Upper lobe of left lung (tissue), 6 donors: ENCODE measurements at regions not wholly inside any gene's neighbourhood (a gene's known extent, or its start where the extent isn't known, plus 50 kb on each side); places are given as distances from the start of the nearest gene placed in this dataset.

ENCODE experiments used
- ATAC-seq, 2 donors: fragments of 200-7000 bp; cut with Tn5 transposase; one replicate each; pipeline ENCODE4 v1.9.1; 2022; ENCODE audit warnings: mild to moderate bottlenecking in 2 of 2, moderate library complexity in 2 of 2; ENCODE audit not compliant: low FRiP score in 2 of 2
- DNase-seq, 2 donors: peaks; one replicate each; pipeline ENCODE4 v3.0.0-alpha.2; 2019 to 2020
- H3K27ac ChIP-seq, 4 donors: fragments of 200-600 bp; sonication (generic); one replicate each; pipeline ENCODE4 v1.5.1; 2016 to 2019
- H3K27me3 ChIP-seq, 4 donors: fragments of 200-600 bp; sonication (generic); one replicate each; pipeline ENCODE4 v1.5.1; 2017 to 2019
- H3K36me3 ChIP-seq, 4 donors: fragments of 200-600 bp; sonication (generic); one replicate each; pipeline ENCODE4 v1.5.1; 2016 to 2019
- H3K4me1 ChIP-seq, 4 donors: fragments of 200-600 bp; sonication (generic); one replicate each; pipeline ENCODE4 v1.5.1; 2018 to 2019
- H3K4me3 ChIP-seq, 4 donors: fragments of 200-600 bp; sonication (generic); one replicate each; pipeline ENCODE4 v1.5.1; 2017 to 2019; ENCODE audit warnings: mild to moderate bottlenecking in 2 of 4, moderate library complexity in 1 of 4
- H3K9me3 ChIP-seq, 4 donors: fragments of 200-600 bp; sonication (generic); one replicate each; pipeline ENCODE4 v1.5.1; 2018 to 2019
- CTCF ChIP-seq, 6 experiments: fragments of 450-650 bp in 4 of 6; fragments of 200-600 bp in 2 of 6; sonication (generic) in 2 of 6; IDR thresholded peaks; one replicate each; pipeline ENCODE4 v1.5.1; 2016 to 2019; ENCODE audit warnings: antibody characterized with exemption in 6 of 6
- EP300 ChIP-seq, 4 donors: sonication (generic); formaldehyde crosslinking; IDR thresholded peaks; one replicate each; pipeline ENCODE4 v1.5.1; 2017; ENCODE audit warnings: antibody characterized with exemption in 4 of 4, control low read depth in 2 of 4
- POLR2A ChIP-seq, 4 donors: fragments of 450-650 bp; IDR thresholded peaks; one replicate each; pipeline ENCODE4 v1.5.1; 2016 to 2017; ENCODE audit warnings: antibody characterized with exemption in 4 of 4, mild to moderate bottlenecking in 2 of 4
- POLR2AphosphoS5 ChIP-seq, 2 donors: sonication (generic); formaldehyde crosslinking; IDR thresholded peaks; one replicate each; pipeline ENCODE4 v1.5.1; 2017; ENCODE audit warnings: antibody characterized with exemption in 2 of 2
- WGBS, 2 donors: methylation state at CpG; one replicate each; pipeline ENCODE4 v1.1.5; 2017 to 2018; 5-methylcytosine and 5-hydroxymethylcytosine counted together
- donor health status: DM: no; HTN: no; CAD: no; lungs with moderate emphysema.
- donor health status: DM: no; HTN: yes; CAD: no; lungs with severe emphysema.

- no peak for TF ChIP-seq EP300 (IDR thresholded peaks at IDR 0.05)
- TF ChIP-seq CTCF (IDR thresholded peaks at IDR 0.05): no peak
- no peaks in the 10 kb centered on the region for H3K9me3 ChIP-seq
- no peaks in the 10 kb centered on the region for H3K27me3 ChIP-seq
- ATAC-seq (no peak), DNase-seq (no peak)
- WGBS, 2 donors: 54 to 58% methylated on average over 4 of the region's 4 CpGs
- no peaks in the 10 kb centered on the region for H3K4me1 ChIP-seq
- no peak overlapping the region for H3K27ac ChIP-seq
- H3K4me3 ChIP-seq: no peak overlapping the region
- H3K36me3 ChIP-seq: no peaks in the 10 kb centered on the region
Observed at GRCh38 chr10:91702620-91703019, 69.7 kb upstream of the PPP1R3C start.

GRCh38 chr10:91700788-91701444, 68.0 kb upstream of the PPP1R3C start:
- DNase-seq (no peak), ATAC-seq (no peak)
- no peak overlapping the region for H3K27ac ChIP-seq
- no peaks in the 10 kb centered on the region for H3K27me3 ChIP-seq
- H3K9me3 ChIP-seq: no peaks in the 10 kb centered on the region
- no peak for TF ChIP-seq POLR2A (IDR thresholded peaks at IDR 0.05)
- no peak for TF ChIP-seq POLR2AphosphoS5 (IDR thresholded peaks at IDR 0.05)
- TF ChIP-seq EP300 (IDR thresholded peaks at IDR 0.05): no peak
- no peak for TF ChIP-seq CTCF (IDR thresholded peaks at IDR 0.05)
- 93 to 94% methylated on average over 5 of the region's 5 CpGs for WGBS, 2 donors
- H3K36me3 ChIP-seq: no peaks in the 10 kb centered on the region
- H3K4me3 ChIP-seq: no peak overlapping the region
- no peaks in the 10 kb centered on the region for H3K4me1 ChIP-seq

DNA sequence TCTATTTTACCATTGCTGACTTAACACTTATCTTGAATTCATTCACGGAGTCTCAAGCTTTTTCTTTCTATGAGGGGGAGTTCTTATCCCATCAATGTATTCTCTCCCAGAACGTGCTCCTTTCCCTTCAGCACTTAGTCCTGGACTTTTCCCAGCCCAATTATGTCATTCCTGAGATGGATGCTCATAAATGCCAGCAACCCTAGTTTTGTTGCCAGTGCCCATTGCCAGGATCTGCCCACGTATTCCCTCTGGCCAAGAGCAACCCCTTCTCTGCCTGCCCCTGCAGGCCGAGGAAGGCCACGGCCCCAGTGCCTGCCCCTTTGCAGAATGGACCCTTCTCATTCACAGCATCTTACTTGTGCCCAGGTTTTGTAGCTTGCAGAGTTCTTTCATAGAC, 67.4 kb upstream of the PPP1R3C start:
- 68 to 76% methylated on average over 5 of the region's 5 CpGs for WGBS, 2 donors
- Histone ChIP-seq H3K4me3 (no peak overlapping the region), H3K36me3 (no peaks in the 10 kb centered on the region), H3K9me3 (no peaks in the 10 kb centered on the region), H3K27me3 (no peaks in the 10 kb centered on the region), H3K4me1 (no peaks in the 10 kb centered on the region), H3K27ac (no peak overlapping the region)
- DNase-seq (peak in 1 of 2 donors; percentile 18), ATAC-seq (no peak)
- TF ChIP-seq POLR2A (IDR thresholded peaks at IDR 0.05): no peak
- no peak for TF ChIP-seq CTCF (IDR thresholded peaks at IDR 0.05)
- TF ChIP-seq EP300 (IDR thresholded peaks at IDR 0.05): no peak
- no peak for TF ChIP-seq POLR2AphosphoS5 (IDR thresholded peaks at IDR 0.05)

DNA sequence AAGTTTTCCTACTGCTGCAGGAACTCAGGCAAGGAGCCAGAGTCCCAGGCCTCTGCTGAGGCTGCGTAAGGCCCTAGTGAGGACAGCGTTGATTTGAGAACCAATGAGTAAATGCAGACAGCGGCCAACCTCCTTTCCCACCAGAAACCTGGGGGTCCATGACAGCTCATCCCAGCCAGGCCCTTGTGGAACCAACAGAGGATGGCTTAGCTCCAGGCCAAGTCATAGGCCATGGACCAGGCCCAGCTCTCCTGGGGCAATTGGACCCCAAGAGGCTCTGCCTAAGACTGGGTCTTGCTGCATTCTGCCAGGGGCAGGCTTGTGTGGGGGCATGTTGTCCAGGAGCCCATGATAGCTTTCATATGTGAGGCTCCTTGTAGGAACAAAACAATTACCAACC, 65.4 kb upstream of the PPP1R3C start:
- H3K4me1 ChIP-seq: no peaks in the 10 kb centered on the region
- TF ChIP-seq CTCF (IDR thresholded peaks at IDR 0.05): no peak
- TF ChIP-seq POLR2AphosphoS5 (IDR thresholded peaks at IDR 0.05): no peak
- no peak for TF ChIP-seq POLR2A (IDR thresholded peaks at IDR 0.05)
- no peak for TF ChIP-seq EP300 (IDR thresholded peaks at IDR 0.05)
- no peaks in the 10 kb centered on the region for H3K36me3 ChIP-seq
- ATAC-seq: peak in 1 of 2 donors; percentile 31
- no peak overlapping the region for H3K4me3 ChIP-seq
- no peaks in the 10 kb centered on the region for H3K9me3 ChIP-seq
- no peak for DNase-seq
- H3K27ac ChIP-seq: no peak overlapping the region
- no peaks in the 10 kb centered on the region for H3K27me3 ChIP-seq
- 92 to 100% methylated on average over 3 of the region's 3 CpGs for WGBS, 2 donors

- WGBS, 2 donors: 74 to 86% methylated on average over 3 of the region's 3 CpGs
- no peak overlapping the region for H3K27ac ChIP-seq
- DNase-seq (no peak), ATAC-seq (no peak)
- H3K36me3 ChIP-seq: no peaks in the 10 kb centered on the region
- H3K4me3 ChIP-seq: no peak overlapping the region
- H3K9me3 ChIP-seq: no peaks in the 10 kb centered on the region
- no peaks in the 10 kb centered on the region for H3K4me1 ChIP-seq
- TF ChIP-seq CTCF (IDR thresholded peaks at IDR 0.05) (peak in 4 of 6 experiments; percentile 41 to 66 (median 58)), POLR2AphosphoS5 (IDR thresholded peaks at IDR 0.05) (no peak)
- H3K27me3 ChIP-seq: no peaks in the 10 kb centered on the region
Observed at GRCh38 chr10:91694170-91694794, 61.4 kb upstream of the PPP1R3C start.
